ENCODE measurements at regions not wholly inside any gene's neighbourhood (a gene's known extent, or its start where the extent isn't known, plus 50 kb on each side); places are given as distances from the start of the nearest gene placed in this dataset.
"Not testable (repeated sequence)": the region's sequence is repeated elsewhere in the genome, so short reads cannot be mapped to it uniquely, and the experiment has no call there.

- DNase-seq: no peak
Observed at GRCh38 chr13:83201506-83201905, 680.8 kb downstream of the SLITRK1 start.

- DNase-seq: no peak
Observed at GRCh38 chr13:83197316-83197715, 685.0 kb downstream of the SLITRK1 start.

- DNase-seq: no peak
Observed at GRCh38 chr13:83190020-83190419, 692.3 kb downstream of the SLITRK1 start.

GRCh38 chr13:83184819-83185218 is 697.5 kb downstream of the SLITRK1 start:
- no peak for DNase-seq

GRCh38 chr13:83184150-83184475 is 698.2 kb downstream of the SLITRK1 start:
- no peak for DNase-seq

GRCh38 chr13:83183439-83184149 is 698.7 kb downstream of the SLITRK1 start:
- DNase-seq: no peak

- DNase-seq: no peak
Observed at GRCh38 chr13:83182845-83183244, 699.4 kb downstream of the SLITRK1 start.

GRCh38 chr13:83178008-83178407 is 704.3 kb downstream of the SLITRK1 start:
- no peak for DNase-seq

GRCh38 chr13:83168590-83168989 is 713.7 kb downstream of the SLITRK1 start:
- no peak for DNase-seq

GRCh38 chr13:83167203-83167602 is 715.1 kb downstream of the SLITRK1 start:
- no peak for DNase-seq

- no peak for DNase-seq
Observed at GRCh38 chr13:83166550-83166949, 715.7 kb downstream of the SLITRK1 start.

- DNase-seq: no peak
Observed at GRCh38 chr13:83162493-83162892, 719.8 kb downstream of the SLITRK1 start.

GRCh38 chr13:83153848-83154247 is 728.4 kb downstream of the SLITRK1 start:
- DNase-seq: no peak

- DNase-seq: no peak
Observed at GRCh38 chr13:83151308-83151660, 731.0 kb downstream of the SLITRK1 start.

GRCh38 chr13:83150616-83151307 is 731.5 kb downstream of the SLITRK1 start:
- DNase-seq: no peak

GRCh38 chr13:83136660-83137059 is 745.6 kb downstream of the SLITRK1 start:
- DNase-seq: no peak

GRCh38 chr13:83125791-83126190 is 756.5 kb downstream of the SLITRK1 start:
- DNase-seq: no peak

GRCh38 chr13:83121896-83122295 is 760.4 kb downstream of the SLITRK1 start:
- DNase-seq: no peak

GRCh38 chr13:83117046-83117445 is 765.2 kb downstream of the SLITRK1 start:
- no peak for DNase-seq

GRCh38 chr13:83101574-83102247 is 780.6 kb downstream of the SLITRK1 start:
- not testable (repeated sequence) for DNase-seq

- DNase-seq: no peak
Observed at GRCh38 chr13:83100237-83100636, 782.0 kb downstream of the SLITRK1 start.

GRCh38 chr13:83088858-83089257 is 793.4 kb downstream of the SLITRK1 start:
- DNase-seq: no peak

GRCh38 chr13:83086948-83087347 is 795.3 kb downstream of the SLITRK1 start:
- no peak for DNase-seq

- DNase-seq: no peak
Observed at GRCh38 chr13:83086088-83086487, 796.2 kb downstream of the SLITRK1 start.
